Transverse colon (tissue), 4 donors: ENCODE measurements at regions not wholly inside any gene's neighbourhood (a gene's known extent, or its start where the extent isn't known, plus 50 kb on each side); places are given as distances from the start of the nearest gene placed in this dataset.

Experiments used
- DNase-seq: peaks from one replicate; pipeline ENCODE4 v3.0.0-alpha.2; 2019
- H3K27ac ChIP-seq, 4 donors: fragments of 200-600 bp; sonication (generic); 2 replicates each; pipeline ENCODE4 v1.5.1; 2016 to 2018; ENCODE audit warnings: inconsistent platforms in 4 of 4
- H3K27me3 ChIP-seq: fragments of 200-600 bp; sonication (generic); 2 replicates; pipeline ENCODE4 v1.5.1; 2017; ENCODE audit warnings: inconsistent platforms
- H3K36me3 ChIP-seq, 4 donors: fragments of 200-600 bp; sonication (generic); 2 replicates each; pipeline ENCODE4 v1.5.1; 2017 to 2019; ENCODE audit warnings: inconsistent platforms in 4 of 4
- H3K4me1 ChIP-seq, 4 donors: fragments of 200-600 bp; sonication (generic); 2 replicates each; pipeline ENCODE4 v1.5.1; 2017 to 2020; ENCODE audit warnings: inconsistent platforms in 4 of 4
- H3K4me3 ChIP-seq, 4 donors: fragments of 200-600 bp; sonication (generic); 1 replicate in 1 of 4; 2 replicates in 3 of 4; pipeline versions ENCODE4 v1.5.1 to v1.6.1; 2017 to 2019; ENCODE audit warnings: inconsistent platforms in 4 of 4
- H3K9me3 ChIP-seq, 2 donors: fragments of 200-600 bp; sonication (generic); 2 replicates each; pipeline ENCODE4 v1.5.1; 2017 to 2019; ENCODE audit warnings: inconsistent platforms in 2 of 2
- EP300 ChIP-seq: sonication (generic); formaldehyde crosslinking; IDR thresholded peaks from one replicate; pipeline ENCODE4 v1.6.1; 2017; ENCODE audit warnings: antibody characterized with exemption, low read depth
- POLR2A ChIP-seq: fragments of 450-650 bp; IDR thresholded peaks from one replicate; pipeline ENCODE4 v1.6.1; 2016; ENCODE audit warnings: antibody characterized with exemption, mild to moderate bottlenecking, moderate library complexity
- POLR2AphosphoS5 ChIP-seq, 3 donors: sonication (generic); formaldehyde crosslinking; IDR thresholded peaks; one replicate each; pipeline ENCODE4 v1.6.1; 2016; ENCODE audit warnings: antibody characterized with exemption in 3 of 3
- WGBS, 2 donors: methylation state at CpG; one replicate each; pipeline ENCODE4 v1.1.5; 2018; ENCODE audit warnings: low coverage in 1 of 2; 5-methylcytosine and 5-hydroxymethylcytosine counted together
- in situ Hi-C, 4 donors: fragments of 200-750 bp; cut with MboI; loops; one replicate each; pipeline versions ENCODE4 v1.15.0 to v1.15.1; 2017; ENCODE audit warnings: low sequenced_read_pairs in 3 of 4, low pct_ligation_motif_present in 1 of 4, low pct_unique_long_range_greater_than_20kb in 1 of 4
- intact Hi-C: fragments of 100-400 bp; cut with DNase I; formaldehyde crosslinking; loops from one replicate; pipeline ENCODE4 v1.15.1; 2023; ENCODE audit warnings: low total_unique reads
- TF ChIP-seq, protein P1 (sequence below), 5 experiments: fragments of 200-600 bp in 3 of 5; fragments of 450-650 bp in 2 of 5; sonication (generic) in 3 of 5; IDR thresholded peaks; 1 replicate in 2 of 5; 2 replicates in 3 of 5; pipeline ENCODE4 v1.5.1; 2016 to 2017; ENCODE audit warnings: antibody characterized with exemption in 5 of 5, inconsistent platforms in 3 of 5, mild to moderate bottlenecking in 2 of 5, moderate library complexity in 1 of 5

DNA sequence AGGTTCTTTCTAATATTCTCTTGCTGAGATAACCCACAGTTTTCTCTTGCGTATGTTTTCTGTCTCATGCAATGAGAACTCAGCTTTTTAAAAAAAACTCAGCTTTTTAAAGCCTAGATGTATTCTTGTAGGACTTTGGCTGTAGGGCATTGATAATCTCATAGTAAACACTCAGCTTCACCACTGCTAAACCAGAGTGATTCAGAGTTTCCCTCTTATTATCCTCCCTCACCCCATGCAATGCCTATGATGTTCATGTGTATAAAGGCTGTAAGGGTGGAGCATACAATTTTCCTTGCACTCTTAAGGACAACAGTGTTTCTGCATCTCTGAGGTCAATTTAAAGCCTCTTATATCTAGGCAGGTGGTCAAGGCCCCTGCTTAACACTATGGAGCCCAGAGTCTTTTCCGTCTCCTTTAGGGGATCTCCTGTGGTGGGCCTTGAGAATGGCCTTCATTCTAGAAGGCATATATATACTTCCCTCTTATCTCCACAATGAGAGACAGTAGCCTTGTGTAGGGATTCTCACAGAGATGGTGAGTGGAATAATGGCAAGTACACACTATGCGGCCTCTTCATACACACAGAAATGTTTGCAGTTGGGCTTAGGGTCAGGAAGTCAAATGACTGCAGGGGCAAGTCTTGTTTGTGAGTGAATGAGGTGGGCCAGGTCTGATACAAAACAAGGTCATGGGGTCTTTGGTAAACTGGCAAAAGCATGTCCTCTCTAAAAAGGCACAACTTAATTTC, 279.6 kb downstream of the HS3ST3A1 start:
- 77 to 91% methylated on average over 1 to 3 of the region's 3 CpGs for WGBS, 2 donors
- intact Hi-C loops = no loop called here

DNA sequence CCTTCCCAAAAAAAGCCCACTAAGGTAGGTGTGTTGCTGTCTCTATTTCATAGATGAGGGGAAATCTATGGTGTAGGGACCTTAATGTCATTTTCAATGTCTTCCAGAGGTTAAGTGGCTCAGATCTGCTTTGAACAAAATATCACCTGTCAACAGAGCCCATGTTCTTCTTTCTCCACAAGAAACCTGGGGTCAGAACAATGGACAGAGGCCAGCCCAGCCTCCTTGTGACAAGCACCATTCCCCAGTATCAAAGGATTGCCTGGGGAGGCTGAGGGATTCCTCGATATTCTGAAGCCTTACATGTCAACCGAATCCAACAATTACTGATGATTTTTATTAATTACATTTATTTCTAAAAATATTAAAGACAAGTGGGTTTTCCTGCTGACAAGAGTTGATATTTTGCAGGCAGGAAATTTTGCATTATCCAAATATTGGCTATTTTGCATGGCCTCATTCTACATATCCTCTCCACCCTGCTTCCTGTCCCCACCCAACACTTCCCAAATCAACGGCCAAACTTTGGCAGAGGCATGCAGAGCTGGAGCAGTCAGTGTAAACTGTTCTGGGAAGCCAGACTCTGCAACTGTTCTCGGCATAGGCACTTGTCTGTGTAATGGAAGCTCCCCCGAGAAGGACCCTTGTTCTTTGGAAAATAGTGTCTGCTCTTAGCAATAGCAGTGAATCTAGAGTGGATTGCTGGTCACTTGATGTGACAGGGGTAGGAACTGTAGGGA, 281.5 kb downstream of the HS3ST3A1 start:
- no peaks in the 10 kb centered on the region for H3K36me3 ChIP-seq
- H3K4me3 ChIP-seq = no peak overlapping the region
- H3K27ac ChIP-seq = no peak overlapping the region
- no peaks in the 10 kb centered on the region for H3K9me3 ChIP-seq
- H3K27me3 ChIP-seq = no peaks in the 10 kb centered on the region
- DNase-seq = no peak
- intact Hi-C loops (no loop called here), in situ Hi-C loops (loop anchor here in 1 of 4 donors (25.0 kb wide), 1 partner anchor 108 kb away; no protein-coding TSS in a partner anchor)
- no peak for TF ChIP-seq POLR2A
- TF ChIP-seq, protein P1, sequence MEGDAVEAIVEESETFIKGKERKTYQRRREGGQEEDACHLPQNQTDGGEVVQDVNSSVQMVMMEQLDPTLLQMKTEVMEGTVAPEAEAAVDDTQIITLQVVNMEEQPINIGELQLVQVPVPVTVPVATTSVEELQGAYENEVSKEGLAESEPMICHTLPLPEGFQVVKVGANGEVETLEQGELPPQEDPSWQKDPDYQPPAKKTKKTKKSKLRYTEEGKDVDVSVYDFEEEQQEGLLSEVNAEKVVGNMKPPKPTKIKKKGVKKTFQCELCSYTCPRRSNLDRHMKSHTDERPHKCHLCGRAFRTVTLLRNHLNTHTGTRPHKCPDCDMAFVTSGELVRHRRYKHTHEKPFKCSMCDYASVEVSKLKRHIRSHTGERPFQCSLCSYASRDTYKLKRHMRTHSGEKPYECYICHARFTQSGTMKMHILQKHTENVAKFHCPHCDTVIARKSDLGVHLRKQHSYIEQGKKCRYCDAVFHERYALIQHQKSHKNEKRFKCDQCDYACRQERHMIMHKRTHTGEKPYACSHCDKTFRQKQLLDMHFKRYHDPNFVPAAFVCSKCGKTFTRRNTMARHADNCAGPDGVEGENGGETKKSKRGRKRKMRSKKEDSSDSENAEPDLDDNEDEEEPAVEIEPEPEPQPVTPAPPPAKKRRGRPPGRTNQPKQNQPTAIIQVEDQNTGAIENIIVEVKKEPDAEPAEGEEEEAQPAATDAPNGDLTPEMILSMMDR (IDR thresholded peaks at IDR 0.05) = no peak
- WGBS, 2 donors = 56 to 61% methylated on average over 4 to 5 of the region's 5 CpGs
- H3K4me1 ChIP-seq = no peaks in the 10 kb centered on the region

More for the DNA sequence above, 279.6 kb downstream of the HS3ST3A1 start:
- Histone ChIP-seq H3K36me3 (no peaks in the 10 kb centered on the region), H3K27me3 (no peaks in the 10 kb centered on the region), H3K27ac (no peak overlapping the region), H3K4me3 (no peak overlapping the region), H3K4me1 (no peaks in the 10 kb centered on the region), H3K9me3 (no peaks in the 10 kb centered on the region)
- TF ChIP-seq POLR2AphosphoS5 (IDR thresholded peaks at IDR 0.05) (no peak), POLR2A (no peak), EP300 (no peak)
- TF ChIP-seq, protein P1 (IDR thresholded peaks at IDR 0.05) = no peak
- in situ Hi-C loops = loop anchor here in 1 of 4 donors (25.0 kb wide), 1 partner anchor 110 kb away; no protein-coding TSS in a partner anchor
- DNase-seq = no peak

DNA sequence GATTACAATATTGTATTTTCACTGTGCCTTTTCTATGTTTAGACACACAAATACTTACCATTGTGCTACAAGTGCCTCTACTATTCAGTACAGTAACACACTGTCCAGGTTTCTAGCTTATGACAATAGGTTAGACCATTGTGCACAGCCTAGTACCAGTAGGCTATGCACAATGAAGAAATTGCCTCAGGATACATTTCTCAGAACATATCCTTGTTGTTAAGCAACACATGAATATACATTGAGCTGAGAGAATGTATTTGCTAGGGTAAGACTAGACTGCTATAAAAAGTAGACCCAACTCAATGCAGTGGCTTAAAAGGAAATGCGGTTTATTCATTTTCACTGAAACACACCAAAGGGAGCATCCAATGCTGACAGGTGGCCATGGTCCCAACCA, 285.1 kb downstream of the HS3ST3A1 start:
- no peaks in the 10 kb centered on the region for H3K9me3 ChIP-seq
- H3K4me3 ChIP-seq = no peak overlapping the region
- no peaks in the 10 kb centered on the region for H3K4me1 ChIP-seq
- DNase-seq = no peak
- no peak overlapping the region for H3K27ac ChIP-seq
- in situ Hi-C loops (loop anchor here in 1 of 4 donors (25.0 kb wide), 1 partner anchor 104 kb away; no protein-coding TSS in a partner anchor), intact Hi-C loops (no loop called here)
- TF ChIP-seq POLR2AphosphoS5 (IDR thresholded peaks at IDR 0.05) = no peak
- no peak for TF ChIP-seq POLR2A
- H3K27me3 ChIP-seq = peaks cover 4% of the 10 kb centered on the region
- H3K36me3 ChIP-seq = no peaks in the 10 kb centered on the region
- WGBS, 2 donors = 100% methylated on average over 1 of the region's 1 CpG; no CpG with 5 or more reads in 1 of the 2 donors

DNA sequence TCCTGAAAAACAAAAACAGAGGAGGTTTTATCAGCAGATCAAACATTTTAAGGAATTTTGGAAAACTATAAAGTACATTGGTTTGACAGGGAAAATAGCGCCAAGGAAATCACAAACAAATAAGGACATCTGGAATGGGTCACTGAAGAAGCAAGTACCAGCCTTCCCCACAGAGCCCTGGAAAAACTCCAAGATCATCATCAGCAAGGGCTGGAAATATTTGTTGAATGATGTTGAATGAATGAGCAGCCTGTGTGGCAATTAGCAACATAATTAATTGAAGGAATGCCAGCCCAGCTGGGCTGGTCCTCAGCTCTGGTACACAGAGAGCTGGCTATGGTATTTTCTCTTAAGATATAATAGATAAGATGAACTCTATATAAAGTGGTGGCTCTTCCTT, 290.4 kb downstream of the HS3ST3A1 start:
- TF ChIP-seq EP300 = no peak
- TF ChIP-seq, protein P1 (IDR thresholded peaks at IDR 0.05) = no peak
- no peak for TF ChIP-seq POLR2AphosphoS5 (IDR thresholded peaks at IDR 0.05)
- no peak for TF ChIP-seq POLR2A
- no peak overlapping the region for H3K4me3 ChIP-seq
- intact Hi-C loops = no loop called here
- no peak overlapping the region for H3K27ac ChIP-seq
- in situ Hi-C loops = loop anchor here in 1 of 4 donors (25.0 kb wide), 1 partner anchor 99 kb away; no protein-coding TSS in a partner anchor
- WGBS, 2 donors = 68 to 75% methylated on average over 1 of the region's 1 CpG
- no peaks in the 10 kb centered on the region for H3K9me3 ChIP-seq
- H3K27me3 ChIP-seq = peaks cover 4% of the 10 kb centered on the region
- no peak for DNase-seq
- H3K36me3 ChIP-seq = no peaks in the 10 kb centered on the region
- no peaks in the 10 kb centered on the region for H3K4me1 ChIP-seq
